ENCODE measurements at regions not wholly inside any gene's neighbourhood (a gene's known extent, or its start where the extent isn't known, plus 50 kb on each side); places are given as distances from the start of the nearest gene placed in this dataset.

DNA sequence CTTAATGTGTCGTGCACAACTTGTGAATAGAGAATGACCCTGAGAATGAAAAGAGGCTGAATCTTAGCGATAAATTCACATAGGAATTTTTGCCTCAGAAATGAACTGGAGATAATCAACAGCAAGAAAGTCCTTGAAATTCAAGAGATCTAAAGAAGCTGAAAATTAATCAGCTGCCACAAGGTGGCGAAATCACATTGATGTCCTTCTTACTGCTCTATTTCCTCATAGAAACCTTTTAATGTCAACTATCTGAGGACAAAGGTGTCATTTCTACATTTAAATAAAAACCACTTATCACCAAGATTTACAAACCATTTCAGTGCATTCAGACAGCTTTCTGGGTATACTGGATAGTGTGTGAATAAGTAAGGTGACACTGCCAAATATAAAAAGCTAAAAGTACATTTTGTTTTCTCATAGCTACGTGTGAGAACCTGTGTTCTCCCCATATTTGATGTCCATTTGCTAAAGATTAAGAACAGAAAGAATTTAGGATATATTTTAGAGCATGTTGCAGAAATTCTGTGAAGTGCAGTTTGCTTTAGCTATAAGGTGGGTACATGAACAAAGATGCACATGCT lies 485.3 kb upstream of the PTBP2 start:
- TF ChIP-seq, protein P1, sequence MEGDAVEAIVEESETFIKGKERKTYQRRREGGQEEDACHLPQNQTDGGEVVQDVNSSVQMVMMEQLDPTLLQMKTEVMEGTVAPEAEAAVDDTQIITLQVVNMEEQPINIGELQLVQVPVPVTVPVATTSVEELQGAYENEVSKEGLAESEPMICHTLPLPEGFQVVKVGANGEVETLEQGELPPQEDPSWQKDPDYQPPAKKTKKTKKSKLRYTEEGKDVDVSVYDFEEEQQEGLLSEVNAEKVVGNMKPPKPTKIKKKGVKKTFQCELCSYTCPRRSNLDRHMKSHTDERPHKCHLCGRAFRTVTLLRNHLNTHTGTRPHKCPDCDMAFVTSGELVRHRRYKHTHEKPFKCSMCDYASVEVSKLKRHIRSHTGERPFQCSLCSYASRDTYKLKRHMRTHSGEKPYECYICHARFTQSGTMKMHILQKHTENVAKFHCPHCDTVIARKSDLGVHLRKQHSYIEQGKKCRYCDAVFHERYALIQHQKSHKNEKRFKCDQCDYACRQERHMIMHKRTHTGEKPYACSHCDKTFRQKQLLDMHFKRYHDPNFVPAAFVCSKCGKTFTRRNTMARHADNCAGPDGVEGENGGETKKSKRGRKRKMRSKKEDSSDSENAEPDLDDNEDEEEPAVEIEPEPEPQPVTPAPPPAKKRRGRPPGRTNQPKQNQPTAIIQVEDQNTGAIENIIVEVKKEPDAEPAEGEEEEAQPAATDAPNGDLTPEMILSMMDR (IDR thresholded peaks at IDR 0.05): peak; percentile 52 to 76 (median 70)
- no peak for TF ChIP-seq POLR2A (IDR thresholded peaks at IDR 0.05)
- TF ChIP-seq EP300 (IDR thresholded peaks at IDR 0.05): no peak
- TF ChIP-seq POLR2AphosphoS5 (IDR thresholded peaks at IDR 0.05): peak; percentile 26
